Peyer's patch (tissue), 4 donors: ENCODE measurements at regions not wholly inside any gene's neighbourhood (a gene's known extent, or its start where the extent isn't known, plus 50 kb on each side); places are given as distances from the start of the nearest gene placed in this dataset.

Source experiments
- POLR2A ChIP-seq, 2 donors: fragments of 450-650 bp; IDR thresholded peaks; one replicate each; pipeline ENCODE4 v1.5.1; 2017; ENCODE audit warnings: antibody characterized with exemption in 2 of 2, mild to moderate bottlenecking in 2 of 2, moderate library complexity in 2 of 2
- TF ChIP-seq, protein P1 (sequence below), 6 experiments: fragments of 450-650 bp in 4 of 6; fragments of 200-600 bp in 2 of 6; sonication (generic) in 1 of 6; IDR thresholded peaks; one replicate each; pipeline ENCODE4 v1.5.1; 2017 to 2019; ENCODE audit warnings: antibody characterized with exemption in 6 of 6, mild to moderate bottlenecking in 3 of 6, moderate library complexity in 1 of 6

DNA sequence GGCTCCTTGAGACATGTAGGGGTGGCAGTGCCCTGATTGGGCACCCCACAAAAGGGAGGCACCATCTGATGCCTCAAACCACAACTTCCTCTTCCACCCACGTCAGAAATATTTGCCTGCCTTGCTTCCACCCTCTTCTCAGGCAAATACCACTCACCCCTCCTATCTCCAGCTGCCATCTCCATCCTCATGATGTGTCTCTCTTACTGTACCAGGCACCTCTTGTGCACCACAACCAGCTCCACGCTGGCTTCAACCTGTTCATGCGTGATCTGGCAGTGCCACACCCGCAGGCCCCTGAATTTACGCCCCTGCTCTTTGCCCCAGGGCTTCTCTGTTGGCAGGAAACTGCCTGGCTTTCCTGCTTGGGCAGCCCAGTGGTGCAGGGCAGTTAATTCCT is 87.8 kb upstream of the HSPA9 start:
- TF ChIP-seq, protein P1, sequence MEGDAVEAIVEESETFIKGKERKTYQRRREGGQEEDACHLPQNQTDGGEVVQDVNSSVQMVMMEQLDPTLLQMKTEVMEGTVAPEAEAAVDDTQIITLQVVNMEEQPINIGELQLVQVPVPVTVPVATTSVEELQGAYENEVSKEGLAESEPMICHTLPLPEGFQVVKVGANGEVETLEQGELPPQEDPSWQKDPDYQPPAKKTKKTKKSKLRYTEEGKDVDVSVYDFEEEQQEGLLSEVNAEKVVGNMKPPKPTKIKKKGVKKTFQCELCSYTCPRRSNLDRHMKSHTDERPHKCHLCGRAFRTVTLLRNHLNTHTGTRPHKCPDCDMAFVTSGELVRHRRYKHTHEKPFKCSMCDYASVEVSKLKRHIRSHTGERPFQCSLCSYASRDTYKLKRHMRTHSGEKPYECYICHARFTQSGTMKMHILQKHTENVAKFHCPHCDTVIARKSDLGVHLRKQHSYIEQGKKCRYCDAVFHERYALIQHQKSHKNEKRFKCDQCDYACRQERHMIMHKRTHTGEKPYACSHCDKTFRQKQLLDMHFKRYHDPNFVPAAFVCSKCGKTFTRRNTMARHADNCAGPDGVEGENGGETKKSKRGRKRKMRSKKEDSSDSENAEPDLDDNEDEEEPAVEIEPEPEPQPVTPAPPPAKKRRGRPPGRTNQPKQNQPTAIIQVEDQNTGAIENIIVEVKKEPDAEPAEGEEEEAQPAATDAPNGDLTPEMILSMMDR (IDR thresholded peaks at IDR 0.05), result no peak
- no peak for TF ChIP-seq POLR2A (IDR thresholded peaks at IDR 0.05)
